HG03469 (cell line): ENCODE measurements at regions not wholly inside any gene's neighbourhood (a gene's known extent, or its start where the extent isn't known, plus 50 kb on each side); places are given as distances from the start of the nearest gene placed in this dataset.
"Not testable (repeated sequence)": the region's sequence is repeated elsewhere in the genome, so short reads cannot be mapped to it uniquely, and the experiment has no call there.

Experiments
- ATAC-seq: cut with Tn5 transposase; IDR thresholded peaks from one replicate; pipeline ENCODE4 v1.9.1; 2021; ENCODE audit warnings: mild to moderate bottlenecking, moderate library complexity, moderate number of reproducible peaks; ENCODE audit not compliant: unreplicated experiment

DNA sequence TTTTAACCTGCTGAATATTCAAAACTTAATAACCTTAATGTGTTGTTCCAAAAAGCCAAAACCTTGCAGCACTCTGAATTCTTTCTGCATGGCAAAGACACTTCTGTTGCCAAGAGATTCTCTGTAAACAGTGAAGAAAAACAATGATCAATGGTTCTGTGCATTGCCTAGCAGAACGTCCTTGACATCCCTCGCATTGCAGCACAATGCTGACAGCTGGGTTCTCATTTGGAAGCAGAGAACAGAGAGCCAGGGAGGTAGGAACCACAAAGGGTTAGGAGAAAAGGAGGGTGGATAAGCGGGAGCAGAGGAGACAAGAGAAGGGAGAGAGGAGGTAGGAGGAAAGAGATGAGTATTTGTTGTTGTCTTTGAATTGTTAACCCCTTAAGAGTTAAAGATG is 501.1 kb downstream of the NAV3 start:
- no peak for ATAC-seq

DNA sequence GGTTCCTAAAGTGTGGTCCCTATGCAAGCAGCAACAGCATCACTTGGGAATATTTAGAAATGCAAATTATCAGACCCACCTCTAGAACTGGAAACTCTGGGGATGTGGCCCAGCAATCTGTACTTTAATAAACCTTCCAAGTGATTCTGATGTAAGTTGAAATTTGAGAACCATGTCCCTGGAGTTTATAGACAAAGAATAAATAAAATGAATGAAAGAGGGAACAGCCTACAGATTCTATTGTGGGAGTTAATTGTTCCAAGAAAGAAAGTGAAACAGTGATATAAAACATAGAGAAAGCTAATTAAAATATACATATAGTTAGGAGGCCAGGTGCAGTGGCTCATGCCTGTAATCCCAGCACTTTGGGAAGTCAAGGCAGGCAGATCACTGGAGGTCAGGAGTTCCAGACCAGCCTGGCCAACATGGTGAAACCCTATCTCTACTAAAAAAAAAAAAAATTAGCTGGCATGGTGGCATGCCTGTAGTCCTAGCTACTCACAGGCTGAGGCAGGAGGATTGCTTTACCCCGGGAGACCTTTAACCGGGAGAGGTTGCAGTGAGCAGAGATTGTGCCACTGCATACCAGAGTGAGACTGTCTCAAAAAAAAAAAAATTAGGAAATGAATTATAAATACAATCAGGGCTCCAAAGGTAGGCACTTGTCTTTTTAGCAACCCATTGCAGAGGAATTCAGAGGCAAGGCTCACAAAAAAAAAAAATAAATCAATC is 507.5 kb downstream of the NAV3 start:
- ATAC-seq = no peak

DNA sequence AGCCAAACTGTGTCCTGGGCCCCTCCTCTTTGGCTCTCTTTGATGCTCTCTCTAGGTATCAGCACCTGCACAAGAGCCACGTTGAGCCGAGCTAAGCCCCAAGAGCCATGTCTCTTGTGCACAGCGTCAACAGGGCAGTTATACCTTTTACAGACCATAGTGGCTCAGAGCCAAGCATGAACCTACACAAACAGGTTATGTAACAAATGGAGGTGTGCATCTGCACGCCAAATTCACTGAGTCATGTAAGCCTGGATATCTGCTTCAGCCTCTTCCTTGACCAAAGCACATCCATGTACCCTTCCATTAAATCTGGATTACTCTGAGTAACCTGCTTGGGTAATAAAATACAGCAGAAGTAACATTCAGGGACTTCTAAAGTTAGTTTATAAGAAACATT is 509.7 kb downstream of the NAV3 start:
- no peak for ATAC-seq

DNA sequence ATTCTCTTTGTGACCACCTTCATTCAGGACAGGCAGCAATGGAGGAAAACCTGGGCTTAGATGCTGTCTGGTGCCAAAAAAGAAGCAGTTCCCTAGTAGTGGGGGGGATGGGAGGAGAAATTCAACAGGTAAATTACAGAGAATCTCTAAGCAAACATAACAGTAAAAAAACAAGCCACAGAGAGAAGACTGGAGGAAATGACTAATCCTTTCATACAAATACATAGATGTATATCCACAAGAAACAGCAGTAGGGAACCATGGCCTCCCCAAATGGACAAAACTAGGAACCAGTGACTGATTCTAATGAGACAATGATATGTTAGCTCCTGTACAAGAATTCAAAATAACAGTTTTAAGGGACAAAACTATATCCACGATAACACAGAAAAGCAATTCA is 513.0 kb downstream of the NAV3 start:
- no peak for ATAC-seq

DNA sequence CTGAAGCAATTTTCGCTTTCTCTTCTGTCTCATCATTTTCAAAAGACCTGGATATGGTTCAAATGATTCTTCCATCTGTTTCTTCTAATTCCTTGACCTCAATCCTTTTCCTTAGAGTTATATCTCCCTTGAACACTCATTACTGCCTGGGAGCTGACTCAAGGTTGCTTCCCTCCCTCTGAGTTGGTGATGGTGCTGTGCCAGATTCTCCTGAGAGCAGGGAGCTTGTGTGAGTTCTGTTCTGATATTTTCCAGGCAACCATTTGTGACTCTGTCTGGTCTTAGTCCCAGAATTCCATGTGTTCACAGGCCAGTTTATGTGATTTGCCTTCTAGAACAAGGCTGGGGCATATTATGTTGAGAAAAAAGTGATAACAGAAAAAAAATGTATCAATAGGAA is 505.1 kb upstream of the SYT1 start:
- no peak for ATAC-seq

DNA sequence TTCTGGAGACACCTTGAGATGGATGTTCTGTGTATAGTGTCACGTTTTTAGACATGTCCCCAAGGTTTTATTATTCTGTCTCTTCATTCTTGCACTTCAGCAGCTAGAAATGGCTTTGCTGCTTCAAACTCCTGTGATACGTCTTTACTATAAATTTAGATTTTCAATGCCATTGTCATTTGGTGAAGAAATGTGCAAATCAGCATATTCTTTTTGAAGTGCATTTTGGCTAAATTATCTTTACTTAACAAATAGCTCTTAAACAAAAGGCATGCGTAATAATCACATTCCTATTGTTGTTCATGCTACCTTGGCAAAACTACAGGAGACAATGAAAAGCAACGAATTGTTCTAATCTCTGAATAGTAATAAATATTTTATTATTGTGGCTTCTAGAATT is 502.9 kb upstream of the SYT1 start:
- no peak for ATAC-seq

DNA sequence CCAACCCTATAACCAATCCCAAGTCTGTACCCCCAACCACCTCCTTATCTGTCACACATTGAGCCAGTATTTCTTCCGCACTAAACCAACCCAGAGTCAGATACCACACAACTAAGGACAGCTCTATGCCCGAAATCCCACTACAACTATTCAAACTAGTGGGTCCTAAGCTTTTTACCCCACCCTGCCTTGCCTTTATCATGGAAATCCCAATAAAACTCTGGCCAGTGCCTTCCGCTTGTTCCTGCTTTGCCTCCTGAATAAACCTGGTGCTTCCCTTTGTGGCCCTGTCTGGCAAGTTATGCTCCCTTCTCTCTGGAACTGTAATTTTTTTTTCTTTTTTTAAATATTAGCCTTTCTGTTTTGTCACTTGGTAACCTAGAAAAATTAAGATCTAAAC is 493.3 kb upstream of the SYT1 start:
- no peak for ATAC-seq

DNA sequence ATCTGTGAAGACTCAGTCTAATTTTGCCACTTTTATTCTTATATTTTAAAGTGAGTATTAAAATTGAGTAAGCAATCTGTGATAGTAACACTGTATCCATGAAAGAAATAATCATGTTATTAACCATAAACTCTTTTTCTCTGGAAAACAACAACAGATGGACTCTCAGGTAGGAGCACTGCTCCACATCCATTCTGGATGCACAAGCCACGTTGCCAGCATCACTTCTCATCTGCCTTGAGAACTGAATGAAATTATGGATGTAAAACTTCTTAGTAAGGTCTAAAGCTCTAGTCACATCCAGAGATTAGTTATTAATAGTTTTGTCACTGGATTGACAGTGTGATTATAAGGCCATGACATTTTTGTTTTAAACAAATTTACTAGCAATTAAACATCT is 489.1 kb upstream of the SYT1 start:
- no peak for ATAC-seq

DNA sequence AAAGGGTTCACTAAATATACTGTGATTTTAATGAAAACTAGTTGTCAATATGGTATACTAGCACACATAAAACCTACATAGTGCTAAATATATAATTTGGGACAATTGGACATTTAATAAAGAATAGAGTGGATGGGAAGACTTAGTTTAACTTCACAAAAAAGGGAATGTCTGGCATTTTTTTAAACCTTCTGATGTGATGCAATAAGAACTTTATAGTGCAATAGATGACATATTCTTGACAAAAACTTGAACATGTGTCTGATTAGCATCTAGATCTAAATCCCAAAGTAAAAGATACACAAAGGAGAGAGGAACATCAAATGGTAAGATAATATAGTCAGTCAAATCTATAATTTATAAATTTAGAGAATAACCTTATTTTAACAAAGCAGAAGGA is 488.3 kb upstream of the SYT1 start:
- ATAC-seq = no peak

DNA sequence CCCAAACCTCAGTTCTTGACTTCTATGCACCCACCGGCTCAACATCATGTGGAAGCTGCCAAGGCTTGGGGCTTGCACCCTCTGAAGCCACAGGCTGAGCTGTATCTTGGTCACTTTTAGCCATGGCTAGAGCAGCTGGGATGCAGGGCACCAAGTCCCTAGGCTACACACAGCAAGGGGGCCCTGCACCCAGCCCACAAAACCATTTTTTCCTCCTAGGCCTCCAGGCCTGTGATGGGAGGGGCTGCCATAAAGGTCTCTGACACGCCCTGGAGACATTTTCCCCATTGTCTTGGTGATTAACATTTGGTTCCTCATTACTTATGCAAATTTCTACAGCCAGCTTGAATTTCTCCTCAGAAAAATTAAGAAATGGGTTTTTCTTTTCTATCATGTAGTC is 485.5 kb upstream of the SYT1 start:
- ATAC-seq = not testable (repeated sequence)

DNA sequence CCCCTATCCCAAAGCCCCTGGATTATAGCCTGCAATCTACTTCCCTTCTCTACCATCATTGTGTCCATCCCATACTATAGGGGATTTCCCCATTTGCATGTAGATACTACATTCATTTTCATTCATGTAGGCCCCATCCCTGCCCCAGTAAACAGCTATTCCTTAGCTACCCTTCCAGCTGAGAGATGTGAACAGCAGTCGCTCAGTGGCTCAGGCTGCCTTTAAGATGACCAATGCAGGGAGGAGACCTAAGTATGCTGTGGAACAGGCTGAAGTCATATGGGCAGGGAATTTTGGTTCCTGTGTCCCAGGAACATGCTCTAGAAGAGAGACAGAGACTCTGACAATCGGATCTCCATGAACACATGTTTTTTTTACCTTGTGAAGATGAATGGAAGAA is 481.2 kb upstream of the SYT1 start:
- no peak for ATAC-seq

DNA sequence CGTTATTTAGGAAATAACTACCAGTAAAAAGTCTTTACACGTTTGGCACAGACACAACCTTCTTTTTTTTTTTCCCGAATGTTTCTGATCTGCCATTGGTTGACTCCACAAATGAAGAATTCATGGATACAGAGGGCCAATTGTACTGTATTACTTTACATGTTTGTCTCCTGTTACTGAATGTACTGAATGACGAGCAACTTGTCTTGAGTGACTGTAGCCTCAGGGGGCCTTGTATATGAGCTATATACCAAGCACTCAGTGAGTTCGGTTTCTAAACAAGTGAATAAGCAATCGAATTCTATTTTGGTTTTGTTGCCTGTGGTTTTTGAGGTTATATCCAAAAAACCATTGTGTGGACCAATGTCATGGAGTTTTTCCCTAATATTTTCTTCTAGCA is 480.0 kb upstream of the SYT1 start:
- no peak for ATAC-seq

DNA sequence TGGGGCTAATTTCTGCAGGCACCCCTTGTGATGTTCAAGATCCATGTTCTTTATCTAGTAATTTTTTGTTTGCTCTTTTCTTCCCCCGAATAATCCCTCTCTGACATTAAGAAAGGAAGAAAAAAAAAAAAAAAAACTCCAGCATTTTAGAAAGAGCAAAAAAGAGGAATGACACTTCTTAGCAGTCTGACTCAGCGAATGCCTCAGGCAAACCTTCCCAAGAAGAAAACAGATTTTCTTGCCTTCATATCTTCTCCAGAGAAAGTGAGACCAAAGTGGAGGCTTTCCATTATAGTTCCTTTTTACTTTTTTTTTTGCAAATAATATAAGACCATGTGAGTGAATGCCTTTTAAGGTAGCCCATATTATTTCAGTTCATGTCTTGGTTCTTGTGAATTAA is 479.0 kb upstream of the SYT1 start:
- ATAC-seq = no peak

DNA sequence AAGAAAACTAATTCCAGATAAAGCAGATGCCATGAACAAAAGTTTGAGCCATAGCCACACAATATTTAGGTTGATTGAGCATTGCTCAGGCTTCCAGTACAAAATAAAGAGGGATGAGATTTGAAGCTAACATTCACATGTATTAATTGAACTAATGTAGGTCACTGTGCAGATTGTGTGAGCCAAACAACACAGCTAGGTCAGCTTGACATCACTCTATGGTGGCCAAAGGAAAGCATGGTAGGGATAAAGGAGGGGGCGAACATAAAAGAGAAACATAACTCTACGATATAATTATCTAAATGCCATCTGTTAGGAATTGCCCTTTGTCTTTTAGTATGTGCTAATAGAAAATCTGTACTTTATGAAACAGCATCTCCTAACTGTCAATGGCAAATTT is 477.7 kb upstream of the SYT1 start:
- ATAC-seq = no peak

DNA sequence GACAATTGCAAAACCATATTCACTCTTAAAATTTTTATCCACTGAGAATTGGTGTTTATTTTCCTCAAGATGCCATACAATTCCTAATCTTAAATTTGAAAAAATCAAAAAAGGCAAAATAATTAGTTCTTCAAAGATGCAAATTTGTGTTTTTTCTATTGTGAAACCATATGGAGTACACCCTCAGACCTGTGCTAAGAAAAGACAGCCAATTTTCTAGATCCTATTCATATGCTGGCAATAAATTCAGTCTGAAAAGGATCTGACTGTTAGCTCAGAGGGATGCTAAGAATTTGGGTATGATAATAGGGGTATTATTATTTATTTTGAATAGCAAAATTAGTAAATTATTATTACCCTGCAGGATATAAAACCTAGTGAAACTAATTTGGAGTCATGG is 476.9 kb upstream of the SYT1 start:
- ATAC-seq = no peak

DNA sequence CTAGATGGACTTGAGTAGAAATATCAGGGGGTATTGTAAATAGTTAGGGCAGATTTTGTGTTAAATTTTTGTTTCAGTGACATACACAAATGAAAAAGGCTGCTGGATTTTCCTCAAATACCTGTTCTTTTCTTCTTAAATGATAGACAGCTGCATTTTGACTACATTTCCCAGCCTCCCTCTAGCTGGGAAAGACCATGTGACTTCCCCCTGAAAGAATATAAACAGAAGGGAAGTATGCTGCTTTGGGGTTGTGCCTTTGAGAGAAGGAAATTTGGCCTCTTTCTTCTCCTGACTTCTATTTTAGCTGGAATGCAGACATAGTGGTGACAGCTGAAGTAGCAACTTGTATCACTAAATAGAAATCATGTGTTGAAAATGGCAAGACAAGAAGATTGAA is 476.1 kb upstream of the SYT1 start:
- no peak for ATAC-seq

DNA sequence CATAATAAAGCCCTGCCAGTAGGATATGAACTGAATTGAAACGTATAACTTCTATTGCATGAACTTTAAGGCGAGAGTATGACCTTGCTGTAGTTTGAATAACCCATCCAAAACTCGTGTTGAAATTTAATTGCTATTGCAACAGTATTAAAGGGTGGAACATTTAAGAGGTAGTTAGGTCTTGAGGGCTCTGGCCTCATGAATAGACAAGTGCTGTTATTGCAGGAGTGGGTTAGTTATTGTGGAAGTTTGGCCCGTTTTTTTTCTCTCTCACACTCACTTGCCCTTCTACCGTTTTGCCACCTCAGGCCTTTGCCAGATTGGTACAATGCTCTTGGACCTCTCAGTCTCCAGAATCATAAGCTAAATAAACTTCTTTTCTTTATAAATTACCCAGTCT is 473.7 kb upstream of the SYT1 start:
- ATAC-seq = no peak

DNA sequence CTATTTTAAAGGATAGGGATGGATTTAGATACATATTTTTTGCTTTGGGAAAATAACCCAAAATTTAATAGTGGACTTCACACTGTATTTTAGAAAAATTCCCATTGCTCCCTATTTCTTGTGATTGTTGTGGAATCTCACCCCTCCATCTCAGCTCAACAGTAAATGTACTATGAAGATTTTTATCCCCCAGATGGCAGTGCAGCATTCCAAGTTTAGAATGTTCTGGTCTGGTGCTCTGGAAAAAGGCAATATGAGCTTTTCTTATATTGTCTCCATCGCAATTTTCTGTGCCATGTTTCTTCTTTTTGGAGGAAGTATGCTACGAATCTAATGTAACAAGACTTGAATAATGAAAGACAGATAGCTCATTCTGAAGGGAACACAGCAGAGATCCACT is 471.7 kb upstream of the SYT1 start:
- ATAC-seq = no peak

DNA sequence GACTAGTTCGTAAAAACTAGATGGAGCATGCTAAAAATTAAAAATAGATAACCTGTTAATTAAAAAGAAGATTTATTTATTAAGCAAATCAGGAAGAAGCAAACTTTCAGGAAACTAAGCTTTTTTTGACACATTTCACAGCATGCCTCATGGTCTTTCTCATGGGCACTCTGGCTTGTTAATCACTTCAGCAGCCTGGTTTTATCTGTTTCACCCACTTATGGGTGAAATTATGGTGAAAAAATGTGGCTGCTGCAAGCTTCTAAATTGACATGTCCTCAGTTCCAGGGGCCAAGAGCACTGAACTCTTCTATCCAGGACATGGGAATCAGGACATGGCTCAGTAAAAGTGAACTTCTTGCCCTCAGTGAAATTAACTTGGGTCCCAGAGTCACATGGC is 468.6 kb upstream of the SYT1 start:
- ATAC-seq = no peak

DNA sequence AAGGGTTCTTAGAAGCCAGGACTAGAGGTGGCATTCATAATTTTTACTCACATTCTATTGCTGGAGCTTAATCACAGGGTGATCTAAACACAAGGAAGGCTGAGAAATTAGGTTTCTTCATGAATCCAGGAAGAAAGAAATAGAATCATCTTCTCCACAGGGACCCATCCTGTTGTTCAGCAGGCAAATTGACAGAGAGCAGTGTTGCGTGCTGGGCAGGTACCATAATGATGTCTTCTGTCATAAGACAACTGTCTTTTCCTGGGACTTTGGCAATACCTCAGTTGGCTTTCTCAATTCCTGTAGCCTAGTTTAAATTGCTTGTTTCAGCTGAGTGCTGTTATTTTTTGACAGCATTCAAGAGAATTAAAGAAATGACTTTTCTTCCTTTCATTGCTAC is 468.0 kb upstream of the SYT1 start:
- ATAC-seq = no peak

DNA sequence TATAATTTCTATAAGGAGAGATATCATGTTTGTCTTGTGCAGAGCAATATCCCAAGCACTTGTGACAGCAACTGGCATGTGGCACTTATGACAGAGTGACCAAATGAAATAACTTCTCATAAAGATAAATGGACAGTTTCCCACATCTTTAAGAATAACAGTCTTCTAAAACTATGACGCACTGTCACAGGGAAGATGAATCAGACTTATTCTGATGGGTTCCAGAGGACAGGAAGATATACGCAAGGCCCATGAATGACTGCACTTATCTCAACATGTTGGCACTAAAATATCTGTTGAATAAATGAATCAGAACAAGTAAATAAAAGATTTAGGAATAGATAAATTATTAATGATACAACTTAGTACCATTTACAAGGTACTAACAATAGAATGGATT is 465.8 kb upstream of the SYT1 start:
- ATAC-seq = no peak

DNA sequence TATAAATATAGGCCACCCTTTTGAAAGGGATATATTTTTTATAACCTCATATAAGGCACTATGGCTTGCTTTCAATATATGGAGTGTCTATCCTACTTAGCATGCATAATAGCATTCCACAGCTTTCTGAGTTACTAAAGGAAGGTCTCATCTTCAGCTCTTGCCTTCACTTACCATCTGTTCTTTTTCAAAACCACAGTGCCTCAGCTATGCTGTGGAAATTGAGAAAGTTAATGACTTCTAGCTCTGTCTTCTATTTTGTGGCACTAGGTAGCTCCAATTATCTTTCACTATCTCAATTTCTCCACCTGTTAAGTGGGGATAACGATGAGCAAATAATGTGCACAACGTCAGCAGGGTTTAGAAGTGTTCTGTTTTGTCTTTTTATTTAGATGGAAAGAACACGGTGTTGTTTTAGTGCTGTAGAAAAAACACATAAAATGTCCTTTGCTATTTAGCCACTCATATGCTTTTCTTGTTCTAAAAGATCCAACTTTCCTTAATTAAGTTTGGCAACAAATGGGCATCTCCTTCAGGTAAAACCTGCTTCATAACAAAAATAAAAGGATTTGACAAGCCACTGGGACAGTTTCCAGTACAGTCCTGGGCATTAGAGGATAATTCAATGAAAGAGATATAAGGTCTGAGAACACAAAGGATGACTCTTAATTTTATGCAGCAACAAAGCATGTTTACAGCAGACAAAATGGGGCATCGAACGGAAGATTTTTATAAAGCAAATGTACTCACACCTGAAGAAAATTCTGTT is 462.0 kb upstream of the SYT1 start:
- no peak for ATAC-seq

DNA sequence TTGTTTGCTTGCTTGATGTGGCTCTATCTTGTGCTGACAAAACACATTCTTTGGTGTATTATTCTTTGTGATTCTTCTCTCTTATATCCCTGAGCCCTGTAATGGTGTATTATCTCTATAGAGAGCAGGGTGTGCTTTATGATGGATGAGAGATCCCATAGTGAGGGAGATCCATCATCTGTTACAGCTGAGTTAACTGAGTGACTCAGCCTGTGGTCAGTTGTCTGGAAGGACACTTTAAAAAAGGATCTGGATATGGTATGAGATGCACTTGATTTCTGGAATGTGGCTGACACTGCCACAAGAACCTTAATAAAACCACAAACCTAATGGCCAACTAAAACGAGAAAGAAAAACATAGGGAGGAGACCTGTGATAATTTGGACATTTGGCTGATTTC is 461.4 kb upstream of the SYT1 start:
- ATAC-seq = no peak
